Epidermal melanocyte (primary cell): ENCODE measurements at regions not wholly inside any gene's neighbourhood (a gene's known extent, or its start where the extent isn't known, plus 50 kb on each side); places are given as distances from the start of the nearest gene placed in this dataset.
"Not testable (repeated sequence)": the region's sequence is repeated elsewhere in the genome, so short reads cannot be mapped to it uniquely, and the experiment has no call there.

ENCODE experiments used
- DNase-seq: peaks from one replicate; pipeline ENCODE4 v3.0.0; 2011; ENCODE audit warnings: low spot score; ENCODE audit not compliant: insufficient read length

GRCh38 chr15:61362912-61363311, 133.8 kb upstream of the RORA start:
- not testable (repeated sequence) for DNase-seq

DNA sequence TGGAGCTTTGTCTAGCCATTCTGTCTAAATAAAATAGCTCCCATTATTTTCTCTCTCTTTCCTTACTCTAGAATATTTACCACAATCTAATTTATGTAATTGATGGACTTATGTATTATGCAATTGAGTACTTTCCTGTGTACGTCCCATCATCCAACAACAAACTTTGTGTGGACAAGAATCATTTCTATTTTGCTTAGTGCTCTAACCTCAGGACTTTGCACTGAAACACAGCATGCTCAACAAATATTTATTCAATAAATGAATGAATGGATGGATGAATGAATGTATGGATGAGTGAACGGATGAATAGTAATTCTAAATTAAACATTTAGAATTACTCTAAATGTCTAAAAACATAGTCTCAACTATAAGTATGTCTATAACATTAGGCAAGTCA, 115.2 kb upstream of the RORA start:
- DNase-seq, result no peak

- no peak for DNase-seq
Measured at GRCh38 chr15:61342390-61342789, 113.3 kb upstream of the RORA start.

- no peak for DNase-seq
Measured at GRCh38 chr15:61339516-61339915, 110.4 kb upstream of the RORA start.

DNA sequence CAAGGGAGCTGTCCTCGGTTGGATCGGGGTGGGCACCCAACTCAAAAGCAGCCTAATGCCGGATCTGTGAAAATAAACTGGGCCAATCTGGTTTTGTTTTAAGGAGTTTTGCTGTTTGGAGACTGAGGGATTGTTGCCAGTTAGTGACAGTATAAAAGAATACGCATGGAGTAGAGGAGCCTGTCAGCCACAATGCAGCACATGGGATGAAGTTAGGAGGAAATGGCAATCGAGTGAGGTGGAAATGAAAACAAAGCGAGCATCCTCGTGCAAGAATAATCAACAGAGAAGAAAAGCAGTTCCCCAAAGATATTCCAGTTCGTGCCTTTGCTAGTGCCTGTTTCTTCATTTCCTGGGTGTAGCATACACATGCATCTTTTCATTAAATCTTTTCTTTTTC, 108.4 kb upstream of the RORA start:
- no peak for DNase-seq

- DNase-seq, result no peak
Measured at GRCh38 chr15:61336026-61336638, 107.0 kb upstream of the RORA start.

DNA sequence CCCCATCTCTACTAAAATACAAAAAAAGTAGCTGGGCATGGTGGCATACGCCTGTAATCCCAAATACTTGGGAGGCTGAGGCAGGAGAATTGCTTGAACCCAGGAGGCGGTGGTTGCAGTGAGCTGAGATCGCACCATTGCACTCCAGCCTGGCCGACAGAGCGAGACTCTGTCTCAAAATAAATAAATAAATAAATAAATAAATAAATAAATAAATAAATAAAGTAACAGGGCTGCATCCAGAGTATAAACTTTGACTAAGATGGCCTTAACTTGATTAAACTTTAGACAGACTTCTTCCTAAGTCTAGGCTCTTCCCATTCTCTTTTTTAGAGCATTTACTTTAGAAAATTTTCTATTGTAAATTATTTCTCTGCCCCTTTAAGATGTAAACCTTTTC, 105.6 kb upstream of the RORA start:
- not testable (repeated sequence) for DNase-seq

GRCh38 chr15:61331019-61331418, 101.9 kb upstream of the RORA start:
- no peak for DNase-seq

DNA sequence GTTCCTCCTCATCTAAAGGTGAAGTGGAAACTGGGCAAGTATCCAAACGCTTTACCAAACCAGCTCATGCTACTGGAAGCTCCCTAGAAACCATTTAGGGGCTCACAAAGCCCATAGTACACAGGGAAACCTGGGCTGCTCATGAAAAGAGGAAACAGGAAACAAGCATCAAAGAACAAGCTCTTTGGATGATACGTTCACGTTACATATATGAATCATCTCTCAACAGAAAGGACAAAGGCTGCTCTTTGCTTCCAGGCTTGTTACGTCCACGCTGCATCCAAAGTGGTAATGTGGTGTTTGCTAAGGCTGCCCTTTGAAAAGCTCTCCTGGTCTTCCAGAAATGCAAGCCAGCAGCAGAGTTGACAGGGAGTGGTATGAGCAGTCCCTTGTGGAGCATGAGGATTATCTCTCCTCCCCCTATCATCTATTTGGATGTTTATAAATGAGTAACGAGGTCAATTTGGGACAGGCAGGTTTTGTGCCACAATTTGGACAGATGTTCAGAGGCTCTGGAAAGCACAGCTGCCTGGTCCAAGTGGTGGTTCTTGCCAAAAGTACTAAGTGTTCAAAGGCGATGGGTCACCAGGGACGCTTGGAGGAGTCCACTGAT, 98.0 kb upstream of the RORA start:
- no peak for DNase-seq

DNA sequence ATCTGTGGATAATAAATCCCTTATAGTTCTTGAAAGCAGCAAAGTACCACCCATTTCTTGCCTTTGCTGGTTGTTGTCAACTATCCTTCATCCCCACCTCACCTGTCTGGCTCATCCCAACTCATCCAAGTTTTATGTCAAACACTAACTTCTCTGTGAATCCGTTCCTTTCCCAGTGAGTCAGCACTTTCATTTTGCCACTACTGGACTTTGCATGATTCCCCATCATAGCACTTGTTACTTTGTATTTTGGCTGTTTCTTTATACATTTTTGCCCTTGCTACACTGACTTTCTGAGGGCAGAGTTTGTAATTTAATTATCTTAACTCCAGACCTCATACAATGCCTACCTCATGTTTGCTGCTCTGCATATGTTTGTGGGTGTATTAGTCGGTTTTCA, 90.8 kb upstream of the RORA start:
- DNase-seq, result no peak

DNA sequence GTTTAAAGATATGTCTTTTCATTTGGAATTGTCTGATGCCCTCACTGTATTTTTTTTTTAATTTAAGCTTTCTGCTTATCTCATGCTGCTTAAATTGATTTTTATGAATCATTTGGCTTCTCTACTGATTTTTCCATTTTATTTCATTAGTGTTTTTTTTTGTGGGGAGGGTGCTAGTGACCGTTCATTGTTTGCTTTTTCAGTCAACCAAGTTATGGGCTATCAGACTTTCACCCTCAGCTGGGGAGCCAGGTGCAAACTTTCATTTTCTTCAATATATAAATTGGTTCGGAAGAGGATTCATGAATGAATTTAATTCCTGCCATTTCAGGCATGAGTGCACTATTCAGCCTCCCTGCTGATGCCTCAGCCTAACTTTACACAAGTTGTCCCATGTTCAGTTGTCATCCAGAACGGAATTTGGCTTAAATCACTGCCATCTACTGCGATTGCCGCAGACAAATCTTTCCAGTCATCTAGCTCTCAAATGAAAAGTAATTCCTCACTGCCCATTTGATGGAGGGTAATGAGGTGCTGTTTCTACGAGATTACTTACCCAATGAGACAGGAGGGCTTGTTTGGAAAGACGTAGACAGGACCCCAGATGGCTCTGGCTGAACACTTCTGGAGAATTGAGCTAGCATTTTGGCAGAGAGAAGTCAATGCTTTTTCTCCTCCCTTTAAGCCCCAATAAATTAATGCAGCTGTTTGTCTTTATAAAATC, 89.9 kb upstream of the RORA start:
- no peak for DNase-seq

DNA sequence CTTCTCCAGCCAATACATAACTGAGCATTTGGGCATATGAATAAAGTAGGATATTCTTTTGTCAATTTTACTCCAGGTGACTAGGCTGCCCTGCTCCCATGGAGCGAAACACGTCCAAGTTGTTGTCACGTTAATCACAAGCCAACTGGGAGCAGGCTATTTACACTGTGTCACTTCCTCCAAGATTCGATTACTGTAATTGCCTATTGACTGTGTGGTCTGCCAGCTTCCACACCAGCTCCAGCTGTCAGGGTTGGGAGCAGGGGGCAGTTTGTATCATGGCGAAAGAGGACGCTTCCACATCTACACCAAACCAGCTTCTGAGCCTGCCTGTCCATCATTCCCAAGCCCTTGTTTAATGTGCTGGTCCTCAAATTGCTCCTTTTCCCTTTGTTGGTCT, 89.2 kb upstream of the RORA start:
- DNase-seq, result no peak

DNA sequence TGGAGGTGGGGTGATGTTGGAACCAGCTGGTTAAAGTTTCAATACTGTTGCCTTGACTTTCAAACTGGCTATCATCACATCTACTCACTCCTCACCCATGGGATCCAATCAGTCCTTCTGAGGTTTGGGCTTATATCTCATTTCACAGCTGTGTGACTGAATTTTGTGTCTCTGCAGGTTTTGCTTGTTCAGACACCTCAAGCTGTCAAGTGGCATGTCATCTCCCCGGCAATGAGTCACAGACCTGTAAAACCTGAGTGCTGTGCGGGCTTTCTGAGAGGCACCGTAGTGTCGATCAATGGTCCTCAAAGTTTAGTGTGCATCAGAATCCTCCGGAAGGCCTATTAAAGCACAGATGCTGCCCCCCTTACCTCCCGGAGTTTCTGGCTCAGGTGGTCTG, 86.4 kb upstream of the RORA start:
- no peak for DNase-seq

GRCh38 chr15:61314427-61314826, 85.3 kb upstream of the RORA start:
- DNase-seq, result no peak

GRCh38 chr15:61309617-61310016, 80.5 kb upstream of the RORA start:
- no peak for DNase-seq

- DNase-seq, result no peak
Measured at GRCh38 chr15:61309031-61309511, 80.0 kb upstream of the RORA start.

DNA sequence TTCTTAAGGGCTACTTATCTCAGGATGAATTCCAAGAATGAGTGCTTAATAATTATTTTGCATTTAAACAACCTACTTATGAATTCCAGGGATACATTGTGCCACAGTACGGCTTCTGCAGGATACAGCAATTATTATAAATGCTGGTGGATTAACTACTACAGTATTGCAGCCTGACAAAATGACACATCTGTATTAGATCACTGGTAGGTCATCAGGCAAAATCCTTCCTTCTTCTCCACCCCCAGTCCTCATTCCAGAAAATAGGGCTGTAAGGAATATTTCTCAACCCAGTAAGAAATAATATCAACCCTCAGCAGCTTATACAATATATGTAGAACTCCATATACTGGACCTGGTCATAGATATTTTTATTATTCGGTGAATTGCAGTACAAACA, 79.3 kb upstream of the RORA start:
- no peak for DNase-seq

GRCh38 chr15:61307474-61307873, 78.4 kb upstream of the RORA start:
- no peak for DNase-seq

DNA sequence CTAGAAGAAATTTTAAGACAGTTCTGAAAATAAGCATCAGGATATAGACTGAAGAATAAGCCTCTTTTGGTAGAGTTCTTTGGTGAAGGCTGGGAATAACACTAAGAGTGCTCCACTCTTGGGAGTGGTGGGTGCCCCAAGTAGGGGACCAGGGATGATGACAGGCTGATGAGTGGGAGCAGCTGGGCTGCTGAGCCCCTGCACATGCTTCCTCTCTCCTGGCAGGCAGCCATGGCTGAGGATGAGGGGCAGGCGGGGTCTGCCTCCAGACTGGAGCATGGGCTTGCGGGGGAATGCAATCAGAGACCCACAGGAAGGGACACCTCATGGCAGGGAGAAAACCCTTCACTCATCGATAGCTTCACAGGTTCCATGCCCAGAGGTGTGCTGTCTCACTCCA, 72.6 kb upstream of the RORA start:
- no peak for DNase-seq

GRCh38 chr15:61299075-61299763, 70.1 kb upstream of the RORA start:
- no peak for DNase-seq

- DNase-seq, result no peak
Measured at GRCh38 chr15:61295239-61295638, 66.1 kb upstream of the RORA start.

GRCh38 chr15:61282661-61283060, 53.6 kb upstream of the RORA start:
- no peak for DNase-seq
